Dermis microvascular lymphatic vessel endothelial cell (primary cell): ENCODE measurements at regions not wholly inside any gene's neighbourhood (a gene's known extent, or its start where the extent isn't known, plus 50 kb on each side); places are given as distances from the start of the nearest gene placed in this dataset.
"Not testable (repeated sequence)": the region's sequence is repeated elsewhere in the genome, so short reads cannot be mapped to it uniquely, and the experiment has no call there.

ENCODE experiments used
- DNase-seq, 2 donors: peaks; one replicate each; pipeline versions ENCODE4 v3.0.0 to v3.0.0-alpha.2; 2010; ENCODE audit warnings: low read depth in 2 of 2

- no peak for DNase-seq
Observed at GRCh38 chr2:201568217-201568820, 75.0 kb downstream of the TMEM237 start.

GRCh38 chr2:201559067-201559710 is 84.1 kb downstream of the TMEM237 start:
- no peak for DNase-seq

GRCh38 chr2:201558665-201559064 is 84.6 kb downstream of the TMEM237 start:
- no peak for DNase-seq

GRCh38 chr2:201558232-201558631 is 85.1 kb downstream of the TMEM237 start:
- DNase-seq: no peak

GRCh38 chr2:201551901-201552300 is 91.4 kb downstream of the TMEM237 start:
- DNase-seq: no peak

GRCh38 chr2:201546576-201546975 is 95.0 kb downstream of the STRADB start:
- peak in 1 of 2 donors; percentile 40 for DNase-seq

GRCh38 chr2:201542291-201542690 is 90.8 kb downstream of the STRADB start:
- no peak for DNase-seq

GRCh38 chr2:201539271-201539670 is 87.7 kb downstream of the STRADB start:
- not testable (repeated sequence) for DNase-seq

GRCh38 chr2:201538025-201538424 is 86.5 kb downstream of the STRADB start:
- DNase-seq: no peak

- DNase-seq: no peak
Observed at GRCh38 chr2:201536754-201537153, 85.2 kb downstream of the STRADB start.

GRCh38 chr2:201536046-201536445 is 84.5 kb downstream of the STRADB start:
- no peak for DNase-seq

- DNase-seq: no peak
Observed at GRCh38 chr2:201532686-201533304, 81.3 kb downstream of the STRADB start.
